Lower leg skin (tissue), 4 donors: ENCODE measurements at regions not wholly inside any gene's neighbourhood (a gene's known extent, or its start where the extent isn't known, plus 50 kb on each side); places are given as distances from the start of the nearest gene placed in this dataset.

Experiments used
- DNase-seq, 2 donors: peaks; one replicate each; pipeline ENCODE4 v3.0.0-alpha.2; 2019; ENCODE audit warnings: low spot score in 2 of 2
- H3K4me3 ChIP-seq: fragments of 200-600 bp; sonication (generic); 2 replicates; pipeline ENCODE4 v1.5.1; 2017; ENCODE audit warnings: mild to moderate bottlenecking, low read depth; ENCODE audit not compliant: poor library complexity, severe bottlenecking
- CTCF ChIP-seq, 3 donors: fragments of 450-650 bp; IDR thresholded peaks; one replicate each; pipeline ENCODE4 v1.5.1; 2016; ENCODE audit warnings: antibody characterized with exemption in 3 of 3, mild to moderate bottlenecking in 3 of 3, moderate library complexity in 2 of 3
- POLR2A ChIP-seq, 2 donors: fragments of 450-650 bp; IDR thresholded peaks; one replicate each; pipeline ENCODE4 v1.6.1; 2016 to 2017; ENCODE audit warnings: antibody characterized with exemption in 2 of 2, mild to moderate bottlenecking in 1 of 2, moderate library complexity in 1 of 2
- WGBS, 2 donors: methylation state at CpG; one replicate each; pipeline ENCODE4 v1.1.5; 2018; 5-methylcytosine and 5-hydroxymethylcytosine counted together
- intact Hi-C: fragments of 100-400 bp; cut with DNase I; formaldehyde crosslinking; loops from one replicate; pipeline ENCODE4 v1.15.0; 2023; ENCODE audit warnings: low total_unique reads

- 67 to 72% methylated on average over 3 of the region's 3 CpGs for WGBS, 2 donors
- TF ChIP-seq CTCF (IDR thresholded peaks at IDR 0.05): no peak
- TF ChIP-seq POLR2A (IDR thresholded peaks at IDR 0.05): no peak
- H3K4me3 ChIP-seq: no peak overlapping the region
- DNase-seq: no peak
- intact Hi-C loops: no loop called here
Measured at GRCh38 chr13:73622381-73622780, 511.8 kb downstream of the KLF12 start.

DNA sequence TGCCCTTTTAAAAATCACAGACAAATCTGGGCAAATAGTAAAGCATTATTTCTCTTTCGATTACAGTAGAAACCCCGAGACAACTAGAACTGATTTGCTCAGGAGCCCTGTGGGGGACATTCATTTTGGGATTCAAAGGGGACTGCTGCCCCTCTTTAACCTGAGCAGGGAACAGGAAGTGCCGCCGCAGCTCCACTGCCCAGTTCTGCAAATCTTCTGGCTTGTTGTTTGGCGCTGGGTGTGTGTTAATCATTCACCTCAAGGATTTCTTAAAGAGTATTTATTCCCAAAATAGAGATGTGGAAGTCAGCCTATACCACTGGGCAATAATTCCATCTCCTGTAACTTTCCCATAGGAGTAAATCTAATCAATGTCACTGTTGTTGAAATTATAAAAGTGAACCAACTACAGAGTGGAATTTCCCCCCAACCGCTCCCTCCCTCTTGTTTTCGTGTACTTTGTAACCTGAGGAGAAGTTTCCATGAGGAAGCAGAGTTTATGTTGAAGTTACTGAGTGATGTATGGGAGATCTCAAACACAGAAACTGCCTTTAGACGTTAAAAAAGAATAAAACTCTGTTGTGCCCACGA, 515.8 kb downstream of the KLF12 start:
- no peak overlapping the region for H3K4me3 ChIP-seq
- intact Hi-C loops: no loop called here
- TF ChIP-seq POLR2A (IDR thresholded peaks at IDR 0.05) (no peak), CTCF (IDR thresholded peaks at IDR 0.05) (no peak)
- DNase-seq: no peak
- 61 to 62% methylated on average over 9 of the region's 9 CpGs for WGBS, 2 donors

DNA sequence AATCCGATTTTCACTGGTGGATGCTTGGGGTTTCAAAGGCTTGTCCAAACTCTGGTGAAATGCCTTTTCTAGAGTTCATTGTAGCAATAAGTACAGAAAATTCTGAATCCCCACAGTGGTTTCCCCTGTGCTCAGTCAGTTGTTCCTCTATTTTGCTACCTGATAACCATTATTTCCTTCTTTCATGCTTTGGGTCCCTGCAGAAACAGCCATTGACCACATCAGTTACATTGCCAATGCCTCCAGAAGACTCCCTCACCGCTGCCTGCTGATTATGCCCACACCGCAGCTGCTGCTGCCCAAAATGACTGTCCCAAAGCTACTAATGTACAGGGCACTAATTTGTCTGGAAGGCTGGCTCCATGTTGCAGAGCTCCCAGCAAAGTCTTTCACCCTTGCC, 517.3 kb downstream of the KLF12 start:
- H3K4me3 ChIP-seq: no peak overlapping the region
- intact Hi-C loops: no loop called here
- TF ChIP-seq POLR2A (IDR thresholded peaks at IDR 0.05) (no peak), CTCF (IDR thresholded peaks at IDR 0.05) (no peak)
- no peak for DNase-seq
- WGBS, 2 donors: 92% methylated on average over 3 of the region's 3 CpGs

GRCh38 chr13:73610799-73611592, 523.2 kb downstream of the KLF12 start:
- DNase-seq: no peak
- 27 to 29% methylated on average over 6 of the region's 6 CpGs for WGBS, 2 donors
- no peak overlapping the region for H3K4me3 ChIP-seq
- intact Hi-C loops: no loop called here
- TF ChIP-seq POLR2A (IDR thresholded peaks at IDR 0.05) (no peak), CTCF (IDR thresholded peaks at IDR 0.05) (no peak)

DNA sequence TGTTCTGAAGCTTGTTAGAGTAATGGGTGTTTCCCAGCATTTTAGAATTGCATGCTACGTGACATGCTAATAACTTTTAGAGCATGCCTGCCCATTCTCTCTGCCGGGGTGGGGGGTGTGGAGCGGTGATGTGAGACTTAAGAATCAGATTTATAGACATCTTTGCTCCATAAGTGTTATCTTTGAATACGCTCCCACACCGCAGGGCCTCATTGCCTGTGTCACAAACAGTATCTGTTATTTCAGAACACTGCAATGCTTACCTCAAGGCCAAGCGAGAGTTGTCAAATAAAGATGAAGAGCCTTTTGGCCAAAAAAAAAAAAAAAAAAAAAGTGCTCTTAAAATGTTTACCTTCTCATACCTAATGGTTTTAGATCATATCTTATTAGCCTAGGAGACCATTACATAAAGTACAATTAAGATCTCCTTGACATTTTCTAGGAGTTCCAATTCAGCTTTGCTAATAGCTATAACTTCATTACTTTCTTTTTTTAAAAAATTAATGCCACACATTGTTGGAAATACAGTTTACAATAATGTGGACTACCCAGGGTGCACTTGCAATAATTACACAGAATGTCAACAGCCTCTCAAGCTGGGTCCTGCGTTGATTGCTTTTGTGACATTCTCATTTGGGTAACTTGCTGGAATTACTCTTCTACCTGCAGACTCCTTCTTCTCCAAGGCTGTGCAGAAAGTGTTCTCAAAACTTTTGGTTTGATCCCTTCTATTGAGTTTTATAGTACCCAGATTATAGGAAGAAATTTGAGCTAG, 525.3 kb downstream of the KLF12 start:
- no peak overlapping the region for H3K4me3 ChIP-seq
- DNase-seq: peak in 1 of 2 donors; percentile 28
- intact Hi-C loops: no loop called here
- no peak for TF ChIP-seq CTCF (IDR thresholded peaks at IDR 0.05)
- no peak for TF ChIP-seq POLR2A (IDR thresholded peaks at IDR 0.05)
- 47 to 52% methylated on average over 7 of the region's 7 CpGs for WGBS, 2 donors
